ENCODE measurements at regions not wholly inside any gene's neighbourhood (a gene's known extent, or its start where the extent isn't known, plus 50 kb on each side); places are given as distances from the start of the nearest gene placed in this dataset.

DNA sequence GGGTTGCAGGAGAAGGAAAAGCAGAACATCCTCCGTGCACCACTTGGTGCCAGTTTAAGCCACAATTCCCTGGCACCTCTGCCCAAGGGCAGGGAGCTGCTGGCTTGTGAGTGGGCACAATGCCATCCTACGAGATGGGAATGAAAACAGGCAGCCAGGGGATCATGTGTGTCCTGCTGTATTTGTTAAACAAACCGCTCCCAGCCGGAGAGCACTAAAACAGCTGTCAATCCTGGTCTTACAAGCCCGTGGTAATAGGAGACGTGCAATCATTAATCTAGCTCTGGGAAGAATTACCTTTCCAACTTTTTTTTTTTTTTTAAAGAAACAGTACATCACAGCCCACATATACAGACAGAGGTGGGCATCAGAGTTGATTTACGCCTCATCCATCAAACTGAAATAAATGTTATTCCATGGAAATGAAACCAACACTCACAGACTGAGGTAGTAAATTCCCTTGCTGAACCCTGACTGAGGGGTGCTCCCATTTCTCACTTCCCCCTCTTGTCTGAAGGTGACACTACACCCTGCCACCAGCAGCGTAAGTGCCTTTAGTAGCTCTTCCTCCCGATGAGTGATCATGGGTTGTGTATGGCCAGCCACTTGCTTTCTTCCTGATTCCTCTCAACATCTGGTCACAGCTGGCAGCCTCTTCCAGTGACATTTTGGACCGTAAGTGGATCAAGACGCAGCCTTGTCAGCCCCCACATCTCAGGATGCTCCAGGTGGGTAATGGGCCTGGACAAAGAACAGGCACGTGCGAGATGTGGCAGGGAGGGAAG, 143.8 kb downstream of the TEX36 start:
- Histone ChIP-seq H4K20me1 (ENCODE audit: insufficient read depth) (no peaks in the 10 kb centered on the region), H3K9me2 (ENCODE audit: insufficient read depth) (no peaks in the 10 kb centered on the region), H3K79me2 (ENCODE audit: insufficient read depth) (no peaks in the 10 kb centered on the region), H3K36me3 (ENCODE audit: low read depth) (no peaks in the 10 kb centered on the region), H3K27me3 (replicated peaks; ENCODE audit: insufficient read depth) (no peaks in the 10 kb centered on the region), H3F3A (ENCODE audit: insufficient read depth) (no peaks in the 10 kb centered on the region), H3K4me2 (ENCODE audit: unreplicated experiment) (no peak overlapping the region), H3K9me3 (ENCODE audit: low read depth) (no peaks in the 10 kb centered on the region), H3K4me1 (ENCODE audit: insufficient read depth) (no peaks in the 10 kb centered on the region), H3K4me3 (no peak overlapping the region), H3K9ac (no peak overlapping the region), H2AFZ (no peak overlapping the region), H3K27ac (no peak overlapping the region)
- WGBS, 2 experiments (ENCODE audit: low coverage in 1 of 2, low lambda C conversion rate in 2 of 2, missing lambda C conversion rate in 2 of 2): 27 to 31% methylated on average over 13 of the region's 13 CpGs
- in situ Hi-C loops (cut with MboI): no loop called here
- TF ChIP-seq EZH2phosphoT487 (IDR thresholded peaks at IDR 0.05; ENCODE audit: insufficient read depth, low read depth) (no peak), EZH2 (IDR thresholded peaks at IDR 0.05; ENCODE audit: insufficient read depth, poor library complexity, severe bottlenecking) (no peak)
- DNase-seq: no peak

- no peaks in the 10 kb centered on the region for H3K79me2 ChIP-seq (ENCODE audit: insufficient read depth)
- no peaks in the 10 kb centered on the region; the same call in 1 of the 2 replicates for H3K27me3 ChIP-seq (replicated peaks; ENCODE audit: insufficient read depth)
- no peaks in the 10 kb centered on the region for H3K4me1 ChIP-seq (ENCODE audit: insufficient read depth)
- no peak overlapping the region for H3K4me2 ChIP-seq (ENCODE audit: unreplicated experiment)
- H2AFZ ChIP-seq: no peak overlapping the region
- TF ChIP-seq EZH2phosphoT487 (IDR thresholded peaks at IDR 0.05; ENCODE audit: insufficient read depth, low read depth): no peak
- no peak for TF ChIP-seq EZH2 (IDR thresholded peaks at IDR 0.05; ENCODE audit: insufficient read depth, poor library complexity, severe bottlenecking)
- H4K20me1 ChIP-seq (ENCODE audit: insufficient read depth): no peaks in the 10 kb centered on the region
- H3F3A ChIP-seq (ENCODE audit: insufficient read depth): no peaks in the 10 kb centered on the region
- no peak overlapping the region for H3K4me3 ChIP-seq
- H3K9ac ChIP-seq: no peak overlapping the region
- H3K27ac ChIP-seq: no peak overlapping the region
- 43 to 48% methylated on average over 4 of the region's 4 CpGs for WGBS, 2 experiments (ENCODE audit: low coverage in 1 of 2, low lambda C conversion rate in 2 of 2, missing lambda C conversion rate in 2 of 2)
- no peak for DNase-seq
- no peaks in the 10 kb centered on the region for H3K9me3 ChIP-seq (ENCODE audit: low read depth)
- H3K9me2 ChIP-seq (ENCODE audit: insufficient read depth): no peaks in the 10 kb centered on the region
- no peaks in the 10 kb centered on the region for H3K36me3 ChIP-seq (ENCODE audit: low read depth)
- in situ Hi-C loops (cut with MboI): no loop called here
Observed at GRCh38 chr10:125536236-125536635, 146.7 kb downstream of the TEX36 start.

- no peaks in the 10 kb centered on the region; the same call in 1 of the 2 replicates for H3K27me3 ChIP-seq (replicated peaks; ENCODE audit: insufficient read depth)
- H3K4me3 ChIP-seq: no peak overlapping the region
- no peak overlapping the region for H3K4me2 ChIP-seq (ENCODE audit: unreplicated experiment)
- in situ Hi-C loops (cut with MboI): no loop called here
- H3K9ac ChIP-seq: no peak overlapping the region
- H3F3A ChIP-seq (ENCODE audit: insufficient read depth): no peaks in the 10 kb centered on the region
- H2AFZ ChIP-seq: no peak overlapping the region
- TF ChIP-seq EZH2 (IDR thresholded peaks at IDR 0.05; ENCODE audit: insufficient read depth, poor library complexity, severe bottlenecking): no peak
- TF ChIP-seq EZH2phosphoT487 (IDR thresholded peaks at IDR 0.05; ENCODE audit: insufficient read depth, low read depth): no peak
- 40 to 42% methylated on average over 8 of the region's 8 CpGs for WGBS, 2 experiments (ENCODE audit: low coverage in 1 of 2, low lambda C conversion rate in 2 of 2, missing lambda C conversion rate in 2 of 2)
- H3K27ac ChIP-seq: no peak overlapping the region
- H3K9me3 ChIP-seq (ENCODE audit: low read depth): no peaks in the 10 kb centered on the region
- no peaks in the 10 kb centered on the region for H4K20me1 ChIP-seq (ENCODE audit: insufficient read depth)
- no peak for DNase-seq
- H3K36me3 ChIP-seq (ENCODE audit: low read depth): no peaks in the 10 kb centered on the region
- H3K4me1 ChIP-seq (ENCODE audit: insufficient read depth): no peaks in the 10 kb centered on the region
- H3K79me2 ChIP-seq (ENCODE audit: insufficient read depth): no peaks in the 10 kb centered on the region
- H3K9me2 ChIP-seq (ENCODE audit: insufficient read depth): no peaks in the 10 kb centered on the region
Observed at GRCh38 chr10:125535559-125535958, 147.4 kb downstream of the TEX36 start.

DNA sequence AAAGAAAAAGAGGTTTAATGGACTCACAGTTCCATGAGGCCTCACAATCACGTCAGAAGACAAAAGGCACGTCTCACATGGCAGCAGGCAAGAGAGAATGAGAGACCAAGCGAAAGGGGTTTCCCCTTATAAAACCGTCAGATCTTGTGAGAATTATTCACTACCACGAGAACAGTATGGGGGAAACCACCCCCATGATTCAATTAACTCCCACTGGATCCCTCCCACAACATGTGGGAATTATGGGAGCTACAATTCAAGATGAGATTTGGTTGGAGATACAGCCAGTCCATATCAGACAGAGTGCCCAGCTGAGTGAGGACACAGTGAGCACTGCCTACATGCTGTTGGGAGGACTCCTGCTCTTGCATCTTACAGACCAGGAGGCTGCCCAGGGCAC, 148.4 kb downstream of the TEX36 start:
- no peaks in the 10 kb centered on the region for H3K79me2 ChIP-seq (ENCODE audit: insufficient read depth)
- WGBS, 2 experiments (ENCODE audit: low coverage in 1 of 2, low lambda C conversion rate in 2 of 2, missing lambda C conversion rate in 2 of 2): 22 to 29% methylated on average over 5 of the region's 5 CpGs
- no peaks in the 10 kb centered on the region for H3K9me3 ChIP-seq (ENCODE audit: low read depth)
- TF ChIP-seq EZH2 (IDR thresholded peaks at IDR 0.05; ENCODE audit: insufficient read depth, poor library complexity, severe bottlenecking) (no peak), EZH2phosphoT487 (IDR thresholded peaks at IDR 0.05; ENCODE audit: insufficient read depth, low read depth) (no peak)
- H3K4me3 ChIP-seq: no peak overlapping the region
- H4K20me1 ChIP-seq (ENCODE audit: insufficient read depth): no peaks in the 10 kb centered on the region
- no peak overlapping the region for H2AFZ ChIP-seq
- no peak overlapping the region for H3K4me2 ChIP-seq (ENCODE audit: unreplicated experiment)
- no peaks in the 10 kb centered on the region for H3F3A ChIP-seq (ENCODE audit: insufficient read depth)
- no peaks in the 10 kb centered on the region for H3K4me1 ChIP-seq (ENCODE audit: insufficient read depth)
- no peak overlapping the region for H3K27ac ChIP-seq
- no peaks in the 10 kb centered on the region for H3K36me3 ChIP-seq (ENCODE audit: low read depth)
- DNase-seq: no peak
- no peaks in the 10 kb centered on the region for H3K9me2 ChIP-seq (ENCODE audit: insufficient read depth)
- H3K9ac ChIP-seq: no peak overlapping the region
- in situ Hi-C loops (cut with MboI): no loop called here
- no peaks in the 10 kb centered on the region; the same call in 1 of the 2 replicates for H3K27me3 ChIP-seq (replicated peaks; ENCODE audit: insufficient read depth)
